ENCODE measurements at regions not wholly inside any gene's neighbourhood (a gene's known extent, or its start where the extent isn't known, plus 50 kb on each side); places are given as distances from the start of the nearest gene placed in this dataset.

DNA sequence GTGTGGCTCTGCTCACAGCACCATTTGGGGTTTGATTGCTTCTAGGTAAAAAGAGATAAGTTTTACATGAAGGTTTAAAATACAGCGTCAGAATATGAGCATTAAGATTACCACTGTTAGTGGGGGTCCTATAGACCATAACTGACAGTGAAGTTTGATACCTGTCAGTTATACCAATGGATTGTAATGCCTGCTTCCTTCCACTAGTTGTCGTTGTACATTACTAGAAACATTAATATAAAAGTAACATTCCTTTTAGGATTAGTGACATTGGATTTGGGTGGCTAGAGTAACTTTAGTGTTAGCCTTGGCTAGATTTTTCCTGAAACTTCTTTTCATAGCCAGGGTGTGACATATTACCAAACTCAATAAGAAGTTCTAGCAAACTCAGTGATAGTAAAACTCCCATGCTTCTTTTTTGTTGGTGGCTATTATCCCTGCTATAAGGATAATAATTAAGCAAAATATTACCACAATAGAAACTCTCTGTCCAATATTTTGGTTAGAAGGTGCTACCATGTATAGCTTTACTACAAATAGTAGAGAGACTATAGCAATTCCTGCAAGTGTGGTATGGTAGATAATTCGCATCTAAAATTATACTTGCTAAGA is 57.1 kb downstream of the FAM181B start:
- DNase-seq, result no peak

DNA sequence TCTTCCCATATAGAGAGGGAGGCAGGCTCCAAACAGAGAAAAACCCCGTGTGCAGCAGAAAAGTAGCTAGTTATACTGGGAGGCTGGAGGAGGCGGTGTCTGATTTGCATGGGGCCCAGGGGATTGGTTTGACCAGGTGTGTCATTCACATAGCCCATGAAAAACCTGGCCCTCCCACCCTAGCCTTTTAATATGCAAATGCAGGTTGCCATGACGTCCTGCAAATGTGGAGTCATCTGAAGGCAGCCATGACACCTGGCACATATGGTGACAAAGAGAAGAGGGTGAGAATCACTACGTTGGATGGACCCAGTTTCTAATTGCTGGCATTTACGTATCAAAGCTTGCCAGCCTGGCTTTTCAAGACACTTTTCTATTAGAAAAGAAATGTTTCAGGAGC is 57.8 kb downstream of the FAM181B start:
- no peak for DNase-seq

DNA sequence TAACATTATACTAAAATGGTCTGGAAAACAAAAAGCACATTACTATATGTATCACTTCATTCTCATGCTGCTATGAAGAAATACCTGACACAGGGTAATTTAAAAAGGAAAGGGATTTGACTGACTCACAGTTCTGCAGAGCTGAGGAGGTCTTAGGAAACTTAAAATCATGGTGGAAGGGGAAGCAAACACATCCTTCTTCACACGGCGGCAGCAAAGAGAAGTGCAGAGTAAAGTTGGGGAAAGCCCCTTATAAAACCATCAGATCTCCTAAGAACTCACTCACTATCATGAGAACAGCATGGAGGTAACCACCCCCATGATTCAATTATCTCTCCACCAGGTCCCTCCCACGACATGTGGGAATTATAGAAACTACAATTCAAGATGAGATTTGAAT is 60.0 kb downstream of the FAM181B start:
- DNase-seq, result no peak

DNA sequence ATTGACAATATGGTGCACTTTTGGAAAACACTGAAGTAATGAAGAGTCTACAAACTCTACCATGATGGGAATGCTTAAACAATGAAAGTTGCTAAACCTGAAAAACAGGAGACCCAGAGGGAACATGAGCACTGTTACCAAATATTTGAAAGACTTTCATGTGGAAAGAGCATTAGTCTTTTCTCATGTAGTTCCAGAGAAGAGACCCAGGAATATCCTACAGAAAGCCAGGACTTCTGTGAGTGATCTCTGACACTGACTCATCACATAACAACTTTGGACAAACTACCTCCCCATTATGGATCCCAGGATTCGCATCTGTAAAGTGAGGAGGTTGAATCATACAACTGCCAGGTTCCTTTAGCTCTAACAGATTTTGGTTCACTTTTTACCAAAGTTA is 62.2 kb downstream of the FAM181B start:
- no peak for DNase-seq

DNA sequence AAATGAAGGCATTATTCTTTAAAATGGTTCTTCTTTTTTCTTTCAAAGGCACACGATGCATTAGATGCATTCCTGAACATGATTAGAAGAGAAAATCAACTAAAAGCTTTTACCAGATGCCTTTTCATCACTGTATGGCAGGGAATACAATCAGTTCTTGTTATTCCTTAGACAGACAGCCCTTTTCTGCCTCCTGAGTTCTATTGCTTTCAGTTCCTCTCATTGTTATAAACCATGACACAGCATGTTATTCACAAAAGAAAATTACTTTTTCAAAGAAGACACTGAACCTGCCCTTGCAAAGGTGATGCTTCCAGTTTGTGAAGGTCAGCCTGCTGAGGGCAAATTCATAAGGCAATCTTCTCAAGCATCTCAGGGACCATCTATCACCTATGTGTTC is 70.1 kb downstream of the FAM181B start:
- DNase-seq, result peak; percentile 50

DNA sequence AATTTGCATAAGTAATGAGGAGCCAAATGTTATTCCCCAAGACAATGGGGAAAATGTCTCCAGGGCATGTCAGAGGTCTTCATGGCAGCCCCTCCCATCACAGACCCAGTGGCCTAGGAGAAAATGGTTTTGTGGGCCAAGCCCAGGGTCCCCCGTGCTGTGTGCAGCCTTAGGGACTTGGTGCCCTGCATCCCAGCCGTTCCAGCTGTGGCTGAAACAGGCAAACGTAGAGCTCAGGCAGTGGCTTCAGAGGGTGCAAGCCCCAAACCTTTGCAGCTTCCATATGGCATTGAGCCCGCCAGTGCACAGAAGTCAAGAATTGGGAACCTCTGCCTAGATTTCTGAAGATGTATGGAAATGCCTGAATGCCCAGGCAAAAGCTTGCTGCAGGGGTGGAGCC is 79.9 kb downstream of the FAM181B start:
- DNase-seq, result no peak

DNA sequence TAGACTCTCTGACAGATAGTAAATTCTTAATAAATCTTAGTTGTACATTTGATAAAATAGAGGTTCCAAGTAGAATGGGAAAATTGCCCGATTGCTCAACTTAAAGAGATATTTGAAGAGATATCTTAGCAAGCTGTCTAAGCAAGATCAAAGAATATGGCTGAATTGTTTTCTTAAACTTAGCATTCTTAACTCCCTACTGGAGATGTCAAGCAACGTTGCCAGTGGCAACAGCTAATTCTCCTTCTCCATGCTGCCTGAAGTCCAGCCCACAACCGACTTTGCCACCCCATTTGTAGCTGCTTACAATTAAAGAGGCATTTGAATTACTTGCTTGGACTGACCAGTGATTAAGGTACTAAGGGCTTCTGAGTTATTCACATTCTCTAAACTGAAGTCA is 94.4 kb downstream of the FAM181B start:
- no peak for DNase-seq

DNA sequence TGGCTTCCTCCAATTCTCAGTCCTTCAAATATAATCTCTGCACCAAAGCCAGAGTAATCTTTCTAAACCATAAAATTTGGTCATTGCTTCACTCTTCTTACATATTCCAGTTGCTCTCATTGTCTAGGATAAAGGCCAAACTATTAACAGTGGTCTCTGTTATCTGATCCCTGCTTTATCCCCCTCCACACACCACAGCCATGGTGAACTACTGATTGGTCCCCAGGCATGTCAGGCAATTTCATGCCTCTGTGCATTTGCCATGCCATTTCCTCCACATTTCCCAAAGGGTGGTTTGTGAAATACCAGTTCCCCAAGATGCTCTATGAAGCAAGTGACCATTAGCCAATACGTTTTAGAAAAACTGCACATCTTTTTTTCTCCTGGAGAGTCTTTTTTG is 97.0 kb downstream of the FAM181B start:
- no peak for DNase-seq

DNA sequence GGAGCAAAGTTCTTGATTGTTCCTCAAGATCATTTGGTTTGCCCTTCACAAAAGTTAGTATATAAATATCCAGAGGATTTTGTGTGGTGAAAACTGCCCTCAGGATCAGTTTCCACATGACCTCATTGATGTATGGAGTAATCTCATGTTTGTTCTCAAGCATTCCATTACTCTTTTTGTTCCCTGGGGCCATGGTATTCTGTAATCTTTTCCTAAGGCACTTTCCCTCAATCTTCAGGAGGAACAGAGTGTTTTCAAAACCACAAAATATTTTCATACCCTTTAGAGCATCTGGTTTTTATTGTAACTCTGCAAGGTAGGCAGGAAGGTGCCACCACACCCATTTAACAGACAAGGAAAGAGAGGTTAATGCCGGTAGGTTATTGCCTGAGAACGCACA is 99.6 kb downstream of the FAM181B start:
- DNase-seq, result no peak

DNA sequence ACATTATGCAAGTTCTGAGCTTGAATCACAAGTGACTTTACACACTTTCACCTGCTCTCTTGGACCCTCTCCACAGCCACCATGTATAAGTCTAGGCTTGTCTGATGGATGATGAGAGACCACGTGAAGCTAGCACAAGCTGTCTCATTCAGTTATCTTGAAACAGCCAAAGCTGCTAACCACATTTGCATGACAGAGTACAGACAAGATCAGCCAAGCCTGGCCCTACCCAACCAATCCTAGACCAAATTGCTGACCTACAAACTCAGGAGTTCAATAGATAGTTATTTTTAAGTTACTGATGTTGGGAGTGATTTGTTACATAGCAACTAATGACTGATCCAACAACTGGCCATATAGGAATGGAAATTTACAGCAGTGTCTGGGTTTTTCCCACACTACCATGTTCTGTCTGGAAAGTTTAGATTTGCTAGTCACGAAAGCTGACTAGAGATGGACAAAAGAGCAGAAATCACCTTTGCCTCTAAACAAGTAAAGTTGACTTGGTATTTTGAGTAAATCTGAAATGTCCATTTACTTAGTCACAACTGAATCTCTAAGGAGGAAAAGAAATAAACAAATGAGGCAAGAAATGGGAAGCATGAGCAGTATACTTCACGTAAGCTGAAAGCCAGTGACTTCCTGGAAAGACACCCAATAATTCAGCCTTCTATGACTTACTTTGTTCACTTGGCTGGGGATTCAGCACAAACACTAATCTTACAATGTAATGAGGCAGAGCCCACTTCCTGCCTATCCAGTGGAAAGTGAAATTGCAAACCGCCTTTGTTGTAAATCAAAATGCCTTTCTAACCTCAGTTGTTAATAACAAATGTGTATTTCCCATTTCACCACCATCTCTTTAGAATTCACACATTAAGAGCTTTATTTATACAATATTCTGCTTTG is 101.7 kb downstream of the FAM181B start:
- no peak for DNase-seq

DNA sequence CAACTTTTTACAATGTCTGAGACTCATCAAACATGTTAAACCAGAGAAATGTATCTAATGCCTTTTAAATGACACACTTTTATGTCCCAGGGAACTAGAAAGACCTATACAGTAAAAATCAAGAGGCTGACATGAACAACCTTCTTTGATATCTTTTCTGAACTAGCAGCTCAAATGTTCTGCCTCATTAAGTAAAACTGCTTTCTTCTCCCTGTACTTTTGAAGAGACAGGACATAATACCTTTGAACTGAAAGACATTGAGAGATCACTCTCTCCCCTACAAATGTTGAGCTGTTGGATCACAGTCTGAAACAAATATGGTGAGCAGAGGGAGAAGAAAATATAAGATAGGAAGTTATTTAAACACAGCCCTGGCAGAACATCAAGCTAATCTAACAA is 123.0 kb downstream of the FAM181B start:
- DNase-seq, result no peak

DNA sequence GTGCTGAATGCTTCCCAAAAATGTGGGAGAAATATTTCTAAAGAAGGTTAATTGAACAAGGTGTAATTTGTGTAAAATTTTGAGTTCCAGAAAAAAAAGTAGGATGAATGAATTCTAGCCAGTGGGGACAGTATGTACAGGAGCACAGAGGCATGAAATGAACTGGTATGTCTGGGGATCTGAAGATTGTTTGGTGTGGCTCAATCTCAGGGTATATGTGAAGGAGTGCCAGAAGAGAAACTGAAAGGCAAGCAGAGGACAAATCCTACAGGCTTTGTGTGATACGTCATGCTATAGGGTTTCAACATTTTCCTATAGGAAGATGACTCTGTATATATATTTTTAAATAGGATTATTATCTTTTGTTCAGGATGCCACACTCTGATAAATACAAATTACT is 126.9 kb downstream of the FAM181B start:
- no peak for DNase-seq

DNA sequence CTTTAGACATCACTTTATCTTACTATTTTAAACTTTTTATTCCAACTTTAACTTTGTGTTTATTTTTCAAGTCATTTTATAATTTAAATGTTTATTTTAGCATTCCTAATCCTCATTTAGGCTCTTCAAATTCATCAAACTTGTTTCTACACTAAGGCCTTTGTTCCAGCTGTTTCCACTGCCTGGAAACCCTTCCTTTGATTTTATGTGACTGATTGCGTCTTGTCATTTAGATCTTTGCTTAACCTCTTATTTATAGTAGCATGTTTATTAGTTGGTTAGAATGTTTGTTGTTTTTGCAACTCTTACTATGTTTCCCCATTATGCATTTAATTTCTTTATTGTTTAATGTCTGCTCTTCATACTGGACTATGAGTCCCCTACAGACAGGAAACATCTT is 132.0 kb downstream of the FAM181B start:
- no peak for DNase-seq

DNA sequence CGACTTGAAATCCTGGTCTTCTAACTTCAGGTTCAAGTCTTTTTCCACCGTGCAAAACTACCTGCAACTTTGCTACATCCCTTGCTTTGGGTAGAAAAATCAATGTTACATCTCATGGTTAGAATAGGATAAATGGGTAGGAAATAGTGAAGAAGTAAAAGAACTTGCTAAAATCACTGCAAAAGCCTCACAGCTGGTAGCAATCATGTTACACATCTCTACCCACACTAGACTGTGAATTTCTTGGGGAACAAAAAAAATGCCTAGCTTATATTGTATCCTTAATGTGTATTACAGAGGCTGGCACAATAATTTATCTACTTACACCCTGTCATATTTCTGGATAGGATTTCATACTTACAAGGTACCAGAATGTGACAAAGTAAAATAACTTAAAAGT is 133.8 kb downstream of the FAM181B start:
- no peak for DNase-seq

DNA sequence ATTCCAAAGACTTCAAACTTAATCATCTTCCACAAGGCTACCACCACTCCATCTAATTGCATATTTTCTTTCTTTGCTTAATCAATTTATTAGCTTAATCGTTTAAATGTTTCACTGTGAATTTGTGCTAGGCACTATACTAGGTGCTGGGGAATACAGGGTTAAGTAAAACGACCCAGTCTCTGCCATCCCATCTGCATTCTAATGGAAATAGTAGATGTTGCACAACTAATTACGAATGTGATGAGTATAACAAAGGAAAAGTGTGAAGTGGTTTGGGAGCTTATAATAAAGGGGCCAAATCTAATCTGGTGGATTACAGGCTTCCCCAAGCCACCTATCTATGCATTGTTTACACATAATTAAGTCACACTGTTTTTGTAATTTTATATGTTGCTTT is 147.1 kb downstream of the FAM181B start:
- DNase-seq, result no peak

DNA sequence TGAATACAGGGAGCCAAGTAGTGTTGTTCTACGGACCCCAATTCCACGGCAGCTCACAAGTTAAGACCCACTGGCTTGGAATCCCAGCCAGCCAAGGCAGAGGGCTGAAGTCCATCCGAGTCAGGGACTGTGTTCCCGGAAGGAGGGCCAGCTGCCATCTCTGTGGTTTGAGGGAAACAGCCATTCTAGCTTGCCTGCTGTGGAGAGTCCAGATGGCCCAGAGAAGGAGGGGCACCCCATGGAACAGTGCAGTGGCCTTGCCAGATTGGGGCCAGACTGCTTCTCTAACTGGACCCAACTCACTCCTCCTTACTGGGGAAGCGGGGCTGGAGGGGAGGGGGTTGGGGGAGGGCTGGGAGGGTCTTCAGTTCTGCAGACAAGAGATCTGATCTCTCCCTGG is 156.4 kb downstream of the FAM181B start:
- peak; percentile 6 for DNase-seq

DNA sequence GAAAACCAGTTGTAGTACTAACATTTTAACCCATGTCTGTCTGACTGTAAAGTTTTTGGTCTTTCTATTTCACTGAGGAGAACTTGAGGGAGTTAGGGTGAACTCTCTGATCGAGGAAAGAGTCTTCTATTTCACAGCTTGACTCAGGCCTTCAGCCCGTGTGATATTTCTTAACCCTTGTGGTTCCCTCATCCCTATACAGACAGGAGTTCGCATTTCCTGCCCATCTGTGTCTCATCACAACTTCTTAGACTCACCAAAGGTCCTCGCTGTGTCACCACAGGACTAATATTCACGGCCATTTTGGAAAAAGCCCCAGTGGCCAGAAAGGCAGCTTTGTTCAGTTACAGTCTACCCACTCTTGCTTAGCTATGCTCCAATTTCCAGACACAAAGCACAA is 172.8 kb downstream of the FAM181B start:
- DNase-seq, result no peak

DNA sequence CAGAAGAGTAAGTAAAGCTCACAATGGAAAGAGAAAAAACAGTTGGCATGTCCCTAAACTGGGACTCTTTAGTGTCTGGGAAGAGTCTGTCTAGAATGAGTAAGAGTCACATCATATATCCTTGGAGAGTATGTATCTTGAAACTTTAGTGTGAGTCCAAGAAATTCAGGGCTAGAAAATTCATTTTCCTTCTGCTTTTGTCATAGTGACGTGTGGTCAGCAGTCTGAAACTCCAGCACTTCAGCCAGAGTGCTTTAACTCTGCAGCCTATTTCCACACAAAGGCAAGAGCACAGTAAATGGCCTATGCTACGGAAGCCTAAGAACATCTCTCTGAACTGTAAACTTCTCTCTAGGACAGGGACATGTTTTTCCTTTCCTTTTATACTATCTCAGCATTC is 174.1 kb downstream of the FAM181B start:
- DNase-seq, result no peak

DNA sequence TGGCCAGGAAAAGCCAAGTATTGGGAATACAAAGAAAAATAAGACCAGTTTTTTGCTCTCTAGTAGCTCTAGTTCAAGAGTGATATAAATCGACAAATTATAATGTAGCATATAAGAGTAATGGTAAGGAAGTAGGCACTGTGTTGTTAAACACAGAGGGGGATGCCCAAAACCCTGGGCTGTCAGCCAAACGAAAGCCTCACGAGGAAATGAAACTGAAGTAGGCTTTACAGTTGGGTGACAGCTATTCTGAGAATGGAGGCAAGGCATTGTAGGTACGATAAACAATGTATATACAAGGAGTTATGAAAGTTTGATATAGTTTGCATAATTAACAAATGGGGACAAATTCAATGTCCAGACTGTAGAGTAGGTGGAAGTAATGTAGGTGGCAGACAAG is 176.4 kb downstream of the FAM181B start:
- DNase-seq, result peak; percentile 26

DNA sequence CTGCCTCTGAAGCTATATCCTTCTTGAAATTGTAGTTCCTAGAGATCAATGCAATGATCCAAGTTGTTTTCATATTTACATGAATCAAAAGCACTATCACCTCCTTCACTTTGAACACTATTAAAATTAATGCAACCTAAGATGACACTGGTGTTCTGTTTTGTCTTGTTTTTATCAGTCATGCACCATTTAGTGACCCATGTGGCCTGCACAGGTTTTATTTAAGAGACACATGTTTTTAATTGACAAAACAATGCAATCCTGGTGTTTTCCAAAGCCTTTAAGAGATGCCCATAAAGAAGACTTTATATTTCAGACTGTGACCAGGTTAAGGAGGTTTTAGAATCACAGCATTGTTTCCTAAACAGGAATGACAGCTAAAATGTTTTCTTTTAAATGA is 177.5 kb downstream of the FAM181B start:
- no peak for DNase-seq

DNA sequence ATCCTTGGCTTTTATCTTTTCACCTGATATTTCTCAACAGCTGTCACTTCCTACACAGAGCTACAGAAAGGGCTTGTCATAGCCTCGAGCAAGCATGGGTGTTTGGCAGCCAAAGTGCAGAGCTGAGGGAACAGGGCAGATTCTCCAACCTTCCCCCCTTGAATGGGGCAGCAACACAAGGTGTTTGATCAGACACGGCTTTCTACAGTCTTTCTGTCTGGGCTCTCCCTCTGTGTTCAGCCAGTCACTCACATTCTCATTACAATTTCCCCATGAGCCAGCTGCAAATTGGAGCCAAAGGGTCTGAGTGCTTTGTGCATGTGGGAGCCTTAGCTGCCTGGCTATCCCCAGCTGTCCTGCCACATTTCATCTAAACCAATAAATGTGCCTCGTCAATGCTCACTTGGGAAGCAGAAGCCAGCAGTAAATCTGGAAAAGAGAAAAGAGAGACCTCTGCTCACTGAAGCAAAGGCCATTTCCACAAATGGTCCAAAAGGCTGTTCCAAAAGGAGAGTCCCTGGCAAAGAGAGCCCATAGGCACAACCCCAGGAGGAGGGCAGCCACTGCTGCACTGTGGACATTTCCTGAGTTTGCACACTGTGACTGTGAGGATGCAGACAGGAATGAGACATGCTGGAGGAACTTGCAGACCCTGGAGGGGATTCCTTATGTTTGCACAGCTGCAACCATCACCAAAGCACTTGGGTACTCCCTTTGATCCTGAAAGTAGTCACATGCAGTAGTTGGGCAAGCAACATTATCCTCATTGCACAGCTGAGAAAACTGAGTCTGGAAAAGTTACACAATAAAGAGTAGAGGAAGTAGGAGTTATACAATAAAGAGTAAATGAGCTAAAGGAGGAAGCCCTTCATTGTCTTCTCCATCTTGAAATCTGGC is 186.8 kb downstream of the FAM181B start:
- DNase-seq, result no peak

DNA sequence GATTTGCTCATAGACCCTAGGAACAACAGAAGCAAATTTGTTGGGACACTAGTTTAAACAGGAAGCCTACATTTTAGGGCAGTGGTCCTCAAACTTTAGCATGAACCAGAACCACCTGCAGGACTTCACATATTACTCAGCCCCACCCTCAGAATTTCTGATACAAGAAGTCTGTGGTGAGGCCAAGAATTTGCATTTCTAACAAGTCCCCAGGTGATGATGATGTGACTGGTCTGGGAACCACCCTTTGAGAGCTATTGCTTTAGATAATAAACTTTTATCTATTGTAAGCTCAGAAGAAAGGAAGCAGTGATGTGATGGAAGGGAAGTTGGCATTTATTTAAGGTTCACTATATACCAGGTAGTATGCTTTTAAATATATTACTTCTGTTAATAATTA is 194.0 kb downstream of the FAM181B start:
- no peak for DNase-seq

DNA sequence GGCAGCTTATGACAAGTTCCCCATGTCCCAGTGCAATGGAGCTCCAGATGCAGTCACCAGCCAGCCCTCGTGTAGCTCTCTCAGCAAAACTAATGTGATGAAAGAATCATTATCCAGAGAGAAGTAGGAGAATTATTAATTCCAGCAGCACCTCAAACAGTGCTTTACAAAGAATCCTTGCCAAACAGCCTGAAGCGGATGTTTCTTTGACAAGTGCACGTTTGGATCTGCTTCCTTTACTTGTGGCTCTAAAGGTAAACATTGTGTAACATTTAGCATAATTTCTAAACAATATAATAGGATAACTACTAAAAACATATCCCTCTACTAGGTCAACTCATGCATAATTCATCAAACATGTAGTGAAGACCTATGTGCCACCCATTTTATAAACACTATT is 197.0 kb downstream of the FAM181B start:
- DNase-seq, result no peak

All from midbrain (tissue), 1 donor.